ENCODE measurements at regions not wholly inside any gene's neighbourhood (a gene's known extent, or its start where the extent isn't known, plus 50 kb on each side); places are given as distances from the start of the nearest gene placed in this dataset.
"Not testable (repeated sequence)": the region's sequence is repeated elsewhere in the genome, so short reads cannot be mapped to it uniquely, and the experiment has no call there.

GRCh38 chr20:51154708-51155690 is 132.1 kb upstream of the KCNG1 start:
- no peak for DNase-seq

GRCh38 chr20:51153867-51154707 is 131.2 kb upstream of the KCNG1 start:
- DNase-seq: no peak

- DNase-seq: no peak
Observed at GRCh38 chr20:51148941-51149340, 126.0 kb upstream of the KCNG1 start.

- no peak for DNase-seq
Observed at GRCh38 chr20:51144476-51144875, 121.6 kb upstream of the KCNG1 start.

GRCh38 chr20:51143652-51144051 is 120.7 kb upstream of the KCNG1 start:
- no peak for DNase-seq

- DNase-seq: no peak
Observed at GRCh38 chr20:51142448-51142847, 119.5 kb upstream of the KCNG1 start.

GRCh38 chr20:51140671-51141070 is 117.8 kb upstream of the KCNG1 start:
- DNase-seq: no peak

- no peak for DNase-seq
Observed at GRCh38 chr20:51139891-51140290, 117.0 kb upstream of the KCNG1 start.

- DNase-seq: no peak
Observed at GRCh38 chr20:51138576-51138975, 115.7 kb upstream of the KCNG1 start.

GRCh38 chr20:51137461-51137860 is 114.6 kb upstream of the KCNG1 start:
- no peak for DNase-seq

- DNase-seq: no peak
Observed at GRCh38 chr20:51135926-51136715, 113.2 kb upstream of the KCNG1 start.

GRCh38 chr20:51134405-51134804 is 111.5 kb upstream of the KCNG1 start:
- no peak for DNase-seq

- DNase-seq: no peak
Observed at GRCh38 chr20:51132279-51132678, 109.4 kb upstream of the KCNG1 start.

- no peak for DNase-seq
Observed at GRCh38 chr20:51131811-51132210, 108.9 kb upstream of the KCNG1 start.

GRCh38 chr20:51129147-51129776 is 106.4 kb upstream of the KCNG1 start:
- peak in 1 of 5 donors; percentile 17 for DNase-seq

GRCh38 chr20:51128198-51128597 is 105.3 kb upstream of the KCNG1 start:
- peak in 1 of 5 donors; percentile 18 for DNase-seq

GRCh38 chr20:51127713-51128112 is 104.8 kb upstream of the KCNG1 start:
- no peak for DNase-seq

- no peak for DNase-seq
Observed at GRCh38 chr20:51126337-51126736, 103.4 kb upstream of the KCNG1 start.

- no peak for DNase-seq
Observed at GRCh38 chr20:51125780-51126179, 102.9 kb upstream of the KCNG1 start.

- DNase-seq: no peak
Observed at GRCh38 chr20:51125105-51125504, 102.2 kb upstream of the KCNG1 start.

- DNase-seq: not testable (repeated sequence)
Observed at GRCh38 chr20:51123887-51124286, 101.0 kb upstream of the KCNG1 start.
